Middle frontal gyrus (tissue), 1 donor: ENCODE measurements at regions not wholly inside any gene's neighbourhood (a gene's known extent, or its start where the extent isn't known, plus 50 kb on each side); places are given as distances from the start of the nearest gene placed in this dataset.
"Not testable (repeated sequence)": the region's sequence is repeated elsewhere in the genome, so short reads cannot be mapped to it uniquely, and the experiment has no call there.

Experiments
- DNase-seq: peaks from one replicate; pipeline ENCODE4 v3.0.0-alpha.2; 2015; ENCODE audit warnings: low spot score; ENCODE audit errors: extremely low spot score

DNA sequence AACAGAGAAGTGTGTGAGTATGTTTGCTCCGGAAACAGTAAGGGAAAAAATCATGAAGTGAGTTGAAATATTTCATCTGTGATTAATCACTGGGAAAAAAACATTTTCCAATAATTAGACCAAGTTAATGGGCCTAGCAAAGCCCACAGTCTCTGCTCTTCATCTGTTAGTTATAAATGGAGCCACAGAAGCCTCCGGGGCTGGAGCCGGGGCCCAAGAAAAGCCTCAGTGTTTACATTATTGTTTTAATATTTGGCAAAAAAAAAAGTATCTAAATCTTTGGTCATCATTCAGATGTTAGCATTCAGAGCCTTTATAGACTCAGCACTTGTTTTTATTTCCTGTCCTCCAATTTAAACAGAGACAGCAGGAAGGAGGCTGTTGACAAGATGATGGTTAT lies 115.0 kb downstream of the UBE2U start:
- DNase-seq = no peak

DNA sequence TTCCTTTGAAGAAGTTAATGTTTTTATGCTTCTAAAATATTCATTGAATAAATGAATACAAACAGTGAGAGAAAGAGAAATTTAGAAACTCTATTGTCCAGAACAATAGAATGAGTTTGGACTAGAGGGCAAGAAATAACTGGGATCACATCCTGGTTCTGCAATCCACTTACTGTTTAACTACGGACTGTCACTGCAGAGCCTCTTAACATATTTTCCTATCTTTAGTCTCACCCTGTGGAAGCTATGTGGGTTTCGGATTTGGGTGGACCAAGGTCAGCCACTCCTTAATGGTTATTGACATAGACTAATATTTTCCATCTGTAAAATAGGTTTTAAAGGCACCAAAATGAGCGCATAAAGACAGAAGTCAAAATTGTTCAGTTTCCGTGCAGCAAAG lies 116.6 kb downstream of the UBE2U start:
- no peak for DNase-seq

GRCh38 chr1:64320470-64320869 lies 117.0 kb downstream of the UBE2U start:
- DNase-seq = no peak

DNA sequence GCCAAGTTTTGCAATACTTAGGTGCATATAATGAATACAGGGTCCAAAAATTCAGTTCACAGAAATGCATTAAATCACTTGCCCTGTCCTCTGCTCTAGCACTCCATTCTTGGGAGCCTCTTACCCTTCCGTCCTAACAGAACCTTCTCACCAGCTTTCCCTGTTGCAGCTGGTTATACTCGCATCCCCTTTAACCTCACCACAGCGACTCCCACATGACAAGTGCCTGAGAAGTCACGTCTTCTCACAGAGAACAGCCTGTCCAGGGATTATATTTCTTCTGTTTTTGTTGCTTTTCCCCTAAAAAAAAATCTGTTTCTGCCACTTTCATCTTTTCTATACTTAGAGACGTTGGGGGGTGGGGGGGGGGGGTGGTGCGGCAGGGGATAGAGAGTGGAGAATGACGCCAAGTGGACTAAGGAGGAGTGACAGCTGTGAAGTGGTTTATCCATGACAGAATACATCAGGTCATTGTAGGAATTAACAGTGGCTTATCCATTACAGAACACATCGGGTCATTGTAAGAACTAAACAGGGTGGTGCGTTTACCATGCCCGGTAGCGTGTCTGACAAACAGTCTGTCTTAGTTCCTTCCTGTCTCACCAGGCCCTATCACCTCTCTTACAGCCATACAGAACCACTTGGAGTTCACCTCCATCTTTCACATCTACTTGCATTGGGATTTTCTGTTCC lies 117.6 kb downstream of the UBE2U start:
- DNase-seq = no peak

GRCh38 chr1:64323054-64323453 lies 119.6 kb downstream of the UBE2U start:
- no peak for DNase-seq

DNA sequence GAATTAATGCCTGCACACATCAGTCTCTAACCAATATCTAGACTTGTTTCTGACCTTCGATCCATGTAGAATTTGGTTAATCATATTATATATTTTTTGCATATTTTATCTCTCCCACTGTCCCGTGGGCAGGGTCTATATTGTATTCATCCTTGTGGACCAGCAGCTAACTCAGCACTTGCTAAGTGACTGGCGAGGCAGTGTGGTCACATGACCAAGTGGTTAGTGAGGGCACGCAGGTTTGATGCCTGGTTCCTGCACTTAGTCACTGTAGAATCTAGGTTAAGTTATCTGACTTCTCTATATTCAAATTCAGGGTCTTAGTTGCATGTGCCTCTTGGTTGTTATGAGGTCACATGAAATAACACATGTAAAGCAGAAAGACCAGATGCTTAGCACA lies 120.5 kb downstream of the UBE2U start:
- DNase-seq = no peak

DNA sequence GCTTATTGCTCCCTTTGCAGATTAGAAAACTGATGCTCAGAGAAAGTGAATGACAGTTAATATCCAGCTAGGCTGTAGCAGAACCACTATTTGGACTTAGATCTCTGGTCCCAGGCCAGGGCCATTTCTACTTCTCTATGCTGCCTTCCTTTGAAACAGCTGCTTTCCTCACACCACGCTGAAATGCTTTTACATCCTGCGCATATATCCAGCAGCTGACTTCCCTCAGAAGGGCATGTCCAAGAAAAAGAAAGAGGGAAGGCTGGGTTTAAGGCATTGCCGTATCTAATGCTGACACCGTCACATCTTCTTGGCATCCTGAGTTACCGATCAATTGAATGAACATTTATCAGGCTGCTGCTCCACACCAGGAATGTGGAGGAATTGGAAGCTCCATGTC lies 122.4 kb downstream of the UBE2U start:
- no peak for DNase-seq

- no peak for DNase-seq
Observed at GRCh38 chr1:64327119-64327518, 123.7 kb downstream of the UBE2U start.

- no peak for DNase-seq
Observed at GRCh38 chr1:64328193-64328592, 124.8 kb downstream of the UBE2U start.

GRCh38 chr1:64330839-64331238 lies 127.4 kb downstream of the UBE2U start:
- DNase-seq = no peak

GRCh38 chr1:64335636-64336035 lies 132.2 kb downstream of the UBE2U start:
- DNase-seq = no peak

DNA sequence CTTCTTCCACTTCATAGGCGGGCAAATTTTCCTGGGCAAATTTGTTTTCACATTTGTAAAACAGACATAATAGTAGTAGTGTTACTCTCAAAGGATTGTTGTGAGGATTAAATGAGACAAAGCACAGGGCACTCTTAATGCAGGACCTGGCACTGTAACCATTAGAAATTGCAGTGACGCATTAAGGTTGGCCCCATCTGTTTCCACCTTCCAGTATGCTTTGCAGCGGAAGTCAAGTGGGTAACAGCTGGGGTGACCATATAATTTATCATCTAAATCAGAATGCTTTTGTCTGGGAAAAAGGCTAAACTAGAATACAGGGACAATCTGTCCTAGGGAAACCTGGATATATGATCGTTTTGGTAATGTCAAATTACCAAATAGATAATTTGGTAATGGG lies 132.5 kb upstream of the CACHD1 start:
- no peak for DNase-seq

DNA sequence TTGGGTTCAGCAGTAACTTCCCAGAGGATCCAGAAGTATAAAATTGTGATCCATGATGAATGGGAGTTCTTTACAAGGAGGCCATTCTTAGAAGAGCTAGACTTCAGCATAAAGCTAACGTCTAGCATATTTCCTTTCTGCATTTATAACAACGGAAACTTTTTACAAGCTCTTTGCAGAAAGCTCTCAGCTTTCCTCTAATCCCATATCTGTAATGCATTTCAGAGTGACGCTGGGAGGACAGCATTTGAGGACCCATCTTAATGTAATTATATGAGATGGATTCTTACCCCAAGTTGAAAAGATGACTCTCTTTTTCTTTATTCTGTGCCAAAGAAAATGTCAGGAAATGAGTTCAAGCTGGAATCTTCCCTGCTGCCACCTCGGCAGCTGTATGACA lies 132.0 kb upstream of the CACHD1 start:
- DNase-seq = no peak

- no peak for DNase-seq
Observed at GRCh38 chr1:64340361-64340760, 129.6 kb upstream of the CACHD1 start.

GRCh38 chr1:64343105-64343822 lies 126.7 kb upstream of the CACHD1 start:
- no peak for DNase-seq

- DNase-seq = no peak
Observed at GRCh38 chr1:64343823-64344190, 126.1 kb upstream of the CACHD1 start.

DNA sequence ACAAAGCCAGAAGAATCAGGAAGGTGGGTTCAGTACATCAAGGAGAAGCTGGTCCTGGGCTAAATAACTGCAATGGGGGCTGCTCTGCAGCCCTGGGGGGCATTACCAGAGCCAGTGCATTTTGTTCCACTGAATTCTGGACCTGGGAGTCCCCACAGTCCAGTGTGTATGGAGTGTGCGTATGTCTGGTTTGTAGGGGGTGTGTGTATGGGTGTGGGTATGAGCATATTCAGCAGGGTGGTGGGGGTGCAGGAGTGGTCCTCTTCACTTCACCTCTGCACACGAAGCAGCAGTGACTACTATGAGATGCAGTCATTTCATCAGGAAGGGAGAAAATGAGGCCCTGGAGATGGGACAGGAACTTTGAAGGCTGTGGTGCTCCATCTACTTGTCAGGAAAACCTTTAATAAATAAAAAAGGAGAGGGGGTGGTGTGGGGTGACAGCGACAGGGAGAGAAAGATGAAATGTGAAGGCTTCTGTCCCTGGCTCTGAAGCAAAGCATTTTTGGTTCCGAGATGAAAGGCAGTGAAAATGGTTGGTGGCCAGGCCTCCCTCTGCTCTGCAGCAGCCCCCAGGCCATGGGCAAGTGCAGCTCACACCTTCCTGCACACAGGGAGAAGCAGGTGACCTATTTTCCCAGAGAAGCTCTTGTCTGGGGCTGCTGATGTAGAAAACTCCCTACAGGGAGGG lies 121.5 kb upstream of the CACHD1 start:
- DNase-seq = no peak

DNA sequence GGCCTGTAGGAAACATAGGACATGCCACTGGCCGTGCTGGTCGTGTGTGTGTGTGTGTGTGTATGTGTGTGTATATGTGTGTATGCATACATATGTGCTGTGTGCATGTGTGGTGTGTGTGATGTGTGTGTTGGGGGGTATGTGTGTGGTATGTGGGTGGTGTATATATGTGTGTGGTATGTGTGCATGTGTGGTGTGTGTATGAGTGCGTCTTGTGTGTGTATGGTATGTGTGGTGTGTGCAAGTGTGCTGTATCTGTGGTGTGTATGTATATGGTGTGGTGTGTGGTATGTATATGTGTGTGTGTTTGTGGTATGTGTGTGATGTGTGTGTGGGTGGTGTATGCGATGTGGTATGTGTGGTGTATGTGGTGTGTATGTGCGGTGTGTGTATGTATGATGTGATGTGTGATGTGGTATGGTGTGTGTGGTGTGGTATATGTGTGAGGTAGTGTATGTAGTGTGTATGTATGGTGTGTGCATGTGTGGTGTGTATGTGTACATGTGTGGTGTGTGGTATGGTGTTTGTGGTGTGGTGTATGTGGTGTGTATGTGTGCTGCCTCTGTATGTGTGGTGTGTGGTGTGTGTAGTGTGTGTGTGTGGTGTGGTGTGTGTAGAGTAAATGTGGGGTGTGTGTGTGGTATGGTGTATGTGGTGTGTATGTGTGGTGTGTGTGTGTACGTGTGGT lies 120.8 kb upstream of the CACHD1 start:
- DNase-seq = no peak

GRCh38 chr1:64355534-64355933 lies 114.4 kb upstream of the CACHD1 start:
- not testable (repeated sequence) for DNase-seq

GRCh38 chr1:64356636-64357256 lies 113.2 kb upstream of the CACHD1 start:
- no peak for DNase-seq

GRCh38 chr1:64357422-64357821 lies 112.5 kb upstream of the CACHD1 start:
- DNase-seq = no peak

- DNase-seq = no peak
Observed at GRCh38 chr1:64358692-64359091, 111.2 kb upstream of the CACHD1 start.
